ENCODE measurements at regions not wholly inside any gene's neighbourhood (a gene's known extent, or its start where the extent isn't known, plus 50 kb on each side); places are given as distances from the start of the nearest gene placed in this dataset.

GRCh38 chr2:59296279-59296678, 1055.2 kb upstream of the FANCL start:
- TF ChIP-seq CTCF (IDR thresholded peaks at IDR 0.05): no peak
- no peak for TF ChIP-seq POLR2A (IDR thresholded peaks at IDR 0.05)
- TF ChIP-seq EP300 (IDR thresholded peaks at IDR 0.05; ENCODE audit: low read depth): no peak
- TF ChIP-seq POLR2AphosphoS5 (IDR thresholded peaks at IDR 0.05): no peak

Data from transverse colon (tissue), 4 donors.